Vagina (tissue), 2 donors: ENCODE measurements at regions not wholly inside any gene's neighbourhood (a gene's known extent, or its start where the extent isn't known, plus 50 kb on each side); places are given as distances from the start of the nearest gene placed in this dataset.

Experiments used
- CTCF ChIP-seq, 3 experiments: fragments of 450-650 bp in 2 of 3; fragments of 200-600 bp in 1 of 3; sonication (generic) in 1 of 3; IDR thresholded peaks; one replicate each; pipeline ENCODE4 v1.5.1; 2017 to 2019; ENCODE audit warnings: antibody characterized with exemption in 3 of 3, mild to moderate bottlenecking in 2 of 3, moderate library complexity in 2 of 3
- POLR2AphosphoS5 ChIP-seq, 2 donors: sonication (generic); formaldehyde crosslinking; IDR thresholded peaks; one replicate each; pipeline ENCODE4 v1.9.0; 2017; ENCODE audit warnings: antibody characterized with exemption in 2 of 2, mild to moderate bottlenecking in 2 of 2, low read depth in 1 of 2; ENCODE audit not compliant: insufficient read depth in 1 of 2

GRCh38 chr7:84912993-84913635 lies 273.7 kb downstream of the SEMA3D start:
- TF ChIP-seq CTCF (IDR thresholded peaks at IDR 0.05), result no peak
- TF ChIP-seq POLR2AphosphoS5 (IDR thresholded peaks at IDR 0.05; ENCODE audit: insufficient read depth in 1 of 2, low read depth in 1 of 2), result no peak
